A673 (cell line): ENCODE measurements at regions not wholly inside any gene's neighbourhood (a gene's known extent, or its start where the extent isn't known, plus 50 kb on each side); places are given as distances from the start of the nearest gene placed in this dataset.

Source experiments
- EZH2 ChIP-seq: fragments of 200-600 bp; sonication (generic); IDR thresholded peaks from 2 replicates; pipeline ENCODE4 v1.6.1; 2017; ENCODE audit warnings: borderline replicate concordance, low read depth, mild to moderate bottlenecking, mixed read lengths, antibody characterized with exemption, low read length; ENCODE audit not compliant: poor library complexity, severe bottlenecking
- TF ChIP-seq, protein P1 (sequence below): fragments of 300-800, 200-600 bp; sonication (generic); conservative IDR thresholded peaks from 2 replicates; pipeline ENCODE4 v1.5.1; 2017; ENCODE audit warnings: low read depth, mild to moderate bottlenecking, antibody characterized with exemption, low read length, moderate library complexity, mixed read lengths

DNA sequence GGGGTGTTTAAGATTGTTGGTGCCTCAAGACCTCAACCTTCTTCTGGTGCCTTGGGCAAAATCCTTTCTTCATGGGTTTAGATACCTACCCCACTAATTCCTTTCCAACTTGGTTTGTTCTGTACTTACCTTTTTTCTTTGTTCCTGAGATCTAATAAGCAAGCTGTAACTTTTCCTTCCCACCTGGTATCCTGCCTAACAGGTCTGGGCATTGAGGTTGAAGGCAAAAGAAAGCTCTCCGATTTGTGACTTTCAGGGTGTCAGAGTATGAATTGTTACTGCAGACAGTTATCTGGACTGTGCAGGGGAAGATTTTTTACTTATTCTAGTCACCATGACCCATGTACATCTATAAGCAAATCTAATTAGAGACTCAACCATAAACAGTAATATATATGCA is 162.6 kb upstream of the DMRT1 start:
- TF ChIP-seq, protein P1, sequence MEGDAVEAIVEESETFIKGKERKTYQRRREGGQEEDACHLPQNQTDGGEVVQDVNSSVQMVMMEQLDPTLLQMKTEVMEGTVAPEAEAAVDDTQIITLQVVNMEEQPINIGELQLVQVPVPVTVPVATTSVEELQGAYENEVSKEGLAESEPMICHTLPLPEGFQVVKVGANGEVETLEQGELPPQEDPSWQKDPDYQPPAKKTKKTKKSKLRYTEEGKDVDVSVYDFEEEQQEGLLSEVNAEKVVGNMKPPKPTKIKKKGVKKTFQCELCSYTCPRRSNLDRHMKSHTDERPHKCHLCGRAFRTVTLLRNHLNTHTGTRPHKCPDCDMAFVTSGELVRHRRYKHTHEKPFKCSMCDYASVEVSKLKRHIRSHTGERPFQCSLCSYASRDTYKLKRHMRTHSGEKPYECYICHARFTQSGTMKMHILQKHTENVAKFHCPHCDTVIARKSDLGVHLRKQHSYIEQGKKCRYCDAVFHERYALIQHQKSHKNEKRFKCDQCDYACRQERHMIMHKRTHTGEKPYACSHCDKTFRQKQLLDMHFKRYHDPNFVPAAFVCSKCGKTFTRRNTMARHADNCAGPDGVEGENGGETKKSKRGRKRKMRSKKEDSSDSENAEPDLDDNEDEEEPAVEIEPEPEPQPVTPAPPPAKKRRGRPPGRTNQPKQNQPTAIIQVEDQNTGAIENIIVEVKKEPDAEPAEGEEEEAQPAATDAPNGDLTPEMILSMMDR = no peak
- no peak for TF ChIP-seq EZH2
